ENCODE measurements at regions not wholly inside any gene's neighbourhood (a gene's known extent, or its start where the extent isn't known, plus 50 kb on each side); places are given as distances from the start of the nearest gene placed in this dataset.

GRCh38 chrX:116757491-116757890 lies 294.7 kb upstream of the CT83 start:
- Histone ChIP-seq H3K9me3 (no peaks in the 10 kb centered on the region), H3K4me3 (no peak overlapping the region), H3K27me3 (replicated peaks in 1 of 7) (no peaks in the 10 kb centered on the region), H3K27ac (no peak overlapping the region), H3K4me1 (no peaks in the 10 kb centered on the region), H3K36me3 (no peaks in the 10 kb centered on the region)
- TF ChIP-seq POLR2AphosphoS5 (IDR thresholded peaks at IDR 0.05) (no peak), CTCF (IDR thresholded peaks at IDR 0.05 in 8 of 11, conservative IDR thresholded peaks at IDR 0.05 in 3 of 11) (no peak), POLR2A (IDR thresholded peaks at IDR 0.05) (no peak)
- no peak for DNase-seq
- intact Hi-C loops (cut with DNase I; ENCODE audit: low total_unique reads): no loop called here

- Histone ChIP-seq H3K27ac (no peak overlapping the region), H3K4me1 (no peaks in the 10 kb centered on the region), H3K9me3 (no peaks in the 10 kb centered on the region), H3K4me3 (no peak overlapping the region), H3K27me3 (replicated peaks in 1 of 7) (no peaks in the 10 kb centered on the region), H3K36me3 (no peaks in the 10 kb centered on the region)
- 80 to 100% (median 97%) methylated on average over 1 of the region's 1 CpG for WGBS, 5 donors
- TF ChIP-seq POLR2A (IDR thresholded peaks at IDR 0.05): no peak
- TF ChIP-seq CTCF (IDR thresholded peaks at IDR 0.05 in 8 of 11, conservative IDR thresholded peaks at IDR 0.05 in 3 of 11): no peak
- no peak for TF ChIP-seq POLR2AphosphoS5 (IDR thresholded peaks at IDR 0.05)
- intact Hi-C loops (cut with DNase I; ENCODE audit: low total_unique reads): no loop called here
- DNase-seq: no peak
Measured at GRCh38 chrX:116756958-116757357, 294.2 kb upstream of the CT83 start.

DNA sequence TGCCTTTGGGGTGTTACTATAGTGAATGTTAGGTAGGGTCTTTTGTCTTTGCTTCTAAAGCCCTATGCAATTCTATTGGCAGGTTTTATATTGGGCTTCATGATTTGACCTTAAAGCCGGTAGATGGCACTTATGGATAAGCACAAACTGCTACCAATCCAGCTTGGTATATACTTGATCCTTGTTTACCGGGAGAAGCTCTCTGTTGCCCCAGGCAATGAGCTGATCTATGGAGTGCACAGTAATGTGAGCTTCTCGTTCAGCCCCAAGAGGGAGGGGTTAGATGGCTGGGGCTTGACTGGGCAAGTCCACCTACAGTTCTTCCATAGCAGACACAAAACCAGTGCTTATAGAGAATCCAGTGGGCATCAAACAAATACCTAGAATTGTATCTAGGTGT lies 287.2 kb upstream of the CT83 start:
- intact Hi-C loops (cut with DNase I; ENCODE audit: low total_unique reads): no loop called here

DNA sequence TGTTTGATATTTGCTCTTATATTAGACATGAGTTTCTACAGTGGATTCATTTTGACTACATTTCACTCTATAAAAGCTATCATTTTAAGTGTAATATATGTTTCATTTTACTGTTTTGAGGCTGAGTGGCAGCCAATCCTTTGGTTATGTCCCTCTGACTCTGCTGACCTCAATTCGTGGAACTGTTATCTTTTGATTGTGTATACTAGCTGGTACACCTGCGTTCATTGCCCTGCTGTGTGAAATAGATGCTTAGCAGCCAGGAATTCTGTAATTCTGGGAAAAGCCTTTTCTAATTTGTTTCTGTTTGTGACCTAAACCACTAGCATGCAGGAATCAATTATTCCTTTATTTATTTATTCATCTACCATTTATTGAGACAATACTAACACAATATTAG lies 269.4 kb upstream of the CT83 start:
- no peak overlapping the region for H3K27ac ChIP-seq
- no peaks in the 10 kb centered on the region for H3K27me3 ChIP-seq (replicated peaks in 1 of 7)
- TF ChIP-seq POLR2AphosphoS5 (IDR thresholded peaks at IDR 0.05) (no peak), CTCF (IDR thresholded peaks at IDR 0.05 in 8 of 11, conservative IDR thresholded peaks at IDR 0.05 in 3 of 11) (no peak), POLR2A (IDR thresholded peaks at IDR 0.05) (no peak)
- no peak overlapping the region for H3K4me3 ChIP-seq
- intact Hi-C loops (cut with DNase I; ENCODE audit: low total_unique reads): no loop called here
- H3K9me3 ChIP-seq: no peaks in the 10 kb centered on the region
- DNase-seq: no peak
- WGBS, 5 donors: 47 to 74% (median 59%) methylated on average over 2 of the region's 2 CpGs
- H3K4me1 ChIP-seq: no peaks in the 10 kb centered on the region
- no peaks in the 10 kb centered on the region for H3K36me3 ChIP-seq

More for the DNA sequence above, 287.2 kb upstream of the CT83 start:
- no peak overlapping the region for H3K27ac ChIP-seq
- H3K27me3 ChIP-seq (replicated peaks in 1 of 7): no peaks in the 10 kb centered on the region
- no peak for DNase-seq
- no peak for TF ChIP-seq CTCF (IDR thresholded peaks at IDR 0.05 in 8 of 11, conservative IDR thresholded peaks at IDR 0.05 in 3 of 11)
- no peak for TF ChIP-seq POLR2AphosphoS5 (IDR thresholded peaks at IDR 0.05)
- H3K4me3 ChIP-seq: no peak overlapping the region
- 70 to 97% (median 83%) methylated on average over 2 to 3 of the region's 3 CpGs for WGBS, 5 donors
- H3K36me3 ChIP-seq: no peaks in the 10 kb centered on the region
- H3K4me1 ChIP-seq: no peaks in the 10 kb centered on the region
- H3K9me3 ChIP-seq: no peaks in the 10 kb centered on the region
